Fibroblast of peridontal ligament (primary cell): ENCODE measurements at regions not wholly inside any gene's neighbourhood (a gene's known extent, or its start where the extent isn't known, plus 50 kb on each side); places are given as distances from the start of the nearest gene placed in this dataset.

Experiments
- DNase-seq: peaks from one replicate; pipeline ENCODE4 v3.0.0-alpha.2; 2010; ENCODE audit errors: extremely low read depth

- no peak for DNase-seq
Observed at GRCh38 chr2:215770668-215771067, 242.7 kb downstream of the MREG start.

DNA sequence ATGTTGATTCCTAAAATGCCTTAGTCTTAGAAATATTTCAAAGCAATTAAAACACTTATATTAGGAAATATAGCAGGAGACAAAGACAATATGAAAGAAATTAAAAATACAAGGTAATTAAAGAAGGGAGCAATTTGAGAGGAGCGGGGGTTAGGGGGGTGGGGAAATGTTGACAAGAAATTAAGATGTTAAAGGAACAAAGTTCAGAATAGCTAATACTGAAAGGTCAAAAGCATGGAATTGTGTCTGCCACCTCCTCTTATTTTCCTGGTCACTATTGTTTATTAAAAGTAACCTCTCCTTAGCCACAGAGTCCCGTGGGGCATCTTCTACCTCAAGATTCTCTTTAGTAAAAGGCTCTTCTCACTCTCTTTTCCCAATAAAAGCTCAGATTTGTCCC lies 244.1 kb downstream of the MREG start:
- no peak for DNase-seq

- no peak for DNase-seq
Observed at GRCh38 chr2:215767625-215768024, 245.7 kb downstream of the MREG start.

DNA sequence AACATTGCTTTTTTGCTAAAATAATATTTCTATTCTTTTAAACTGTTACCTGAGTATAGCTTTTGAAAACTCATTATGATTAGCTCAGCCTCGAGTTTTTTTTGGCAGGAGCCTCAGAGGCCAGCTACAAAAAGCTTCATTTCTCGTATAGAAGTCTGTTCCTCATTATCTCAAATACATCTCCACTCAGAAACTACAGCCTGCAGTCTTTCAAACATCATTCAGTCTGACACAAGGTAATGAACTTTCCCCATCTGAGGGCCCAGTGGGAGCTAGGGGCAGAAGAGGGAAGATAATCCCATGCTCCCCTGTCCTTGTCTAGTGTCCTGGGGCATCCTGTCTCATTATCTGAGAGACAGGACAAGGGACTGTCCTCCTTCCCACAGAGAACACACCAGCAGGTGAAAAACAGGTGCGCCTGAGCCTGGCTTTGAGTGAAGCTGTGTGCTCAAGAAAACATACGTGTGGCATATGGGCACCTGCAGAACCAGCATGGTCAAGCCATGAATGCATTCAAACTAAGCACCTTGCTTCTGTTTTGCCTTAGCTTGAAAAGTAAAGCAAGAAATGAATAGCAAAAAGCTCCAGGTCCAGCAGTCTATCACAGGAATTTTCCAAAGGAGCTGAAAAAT lies 247.5 kb downstream of the MREG start:
- DNase-seq = peak; percentile 52

GRCh38 chr2:215764441-215765048 lies 248.8 kb downstream of the MREG start:
- peak; percentile 91 for DNase-seq

DNA sequence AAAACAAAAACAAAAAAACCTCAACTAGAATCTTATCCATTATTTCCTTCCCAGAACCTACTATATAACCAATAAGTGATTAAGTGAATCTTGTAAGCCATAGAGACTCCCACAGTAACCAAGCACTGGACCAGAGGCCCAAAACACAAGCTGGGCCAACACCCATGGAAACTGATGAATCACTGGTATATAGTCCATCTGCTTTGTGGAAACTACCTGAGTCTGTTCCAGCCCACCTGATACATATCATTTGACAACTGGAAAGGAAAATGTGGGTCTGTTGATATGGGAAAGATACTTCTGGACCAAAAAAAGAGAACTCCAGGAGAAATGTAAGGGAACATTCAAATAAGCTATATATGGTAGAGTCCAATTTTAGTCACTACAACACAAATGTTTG lies 252.8 kb downstream of the MREG start:
- no peak for DNase-seq

- no peak for DNase-seq
Observed at GRCh38 chr2:215760091-215760490, 253.3 kb downstream of the MREG start.

DNA sequence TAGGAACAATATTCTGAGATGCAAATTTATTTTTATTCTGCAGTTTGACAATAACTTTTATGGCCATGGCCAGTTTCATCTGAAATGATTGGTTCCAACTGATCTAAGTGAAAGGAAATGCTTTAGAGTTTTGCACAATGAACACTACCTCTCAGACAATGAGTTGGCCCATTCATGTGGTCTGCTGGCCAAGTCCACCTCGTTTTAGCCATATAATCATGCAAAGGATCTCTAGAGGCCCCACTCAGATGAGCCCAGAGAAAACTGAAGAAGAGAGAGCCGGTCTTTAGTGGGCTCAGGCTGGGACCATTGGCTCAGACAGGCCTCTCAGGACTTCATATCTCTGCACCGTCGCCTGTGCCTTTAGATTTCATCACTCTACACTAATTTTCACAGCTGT lies 254.7 kb downstream of the MREG start:
- no peak for DNase-seq

GRCh38 chr2:215756346-215756730 lies 257.0 kb downstream of the MREG start:
- DNase-seq = no peak

DNA sequence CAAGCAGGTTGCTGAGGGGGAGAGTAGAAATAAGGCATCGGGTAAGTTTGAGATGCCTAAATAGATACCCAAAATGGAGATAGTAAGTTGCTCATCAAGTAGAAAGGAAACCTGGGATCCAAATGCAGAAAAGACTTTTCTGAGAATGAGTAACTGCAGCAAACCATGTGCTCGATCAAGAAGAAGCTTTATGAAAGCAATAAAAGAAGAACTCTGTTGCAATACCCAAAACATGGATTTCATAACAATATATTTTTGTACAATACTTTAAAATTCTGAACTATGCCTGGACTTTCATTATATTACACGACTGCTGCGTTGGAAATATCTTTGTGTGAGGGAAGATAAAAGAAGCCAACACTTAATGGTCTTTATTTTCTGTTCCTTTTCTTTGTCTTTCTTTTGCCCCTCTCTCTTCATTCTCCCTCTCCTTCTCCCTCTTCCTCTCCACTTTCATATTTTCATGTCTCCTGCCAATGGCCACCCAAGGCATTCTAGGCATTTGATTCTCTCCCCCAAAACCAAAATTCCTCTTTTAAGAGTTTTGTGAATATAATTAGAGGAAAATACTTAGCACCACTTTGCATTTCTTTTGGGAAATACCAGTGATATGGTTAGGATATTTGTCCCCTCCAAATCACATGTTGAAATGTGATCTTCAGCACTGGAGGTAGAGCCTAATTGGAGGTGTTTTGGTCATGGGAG lies 257.6 kb downstream of the MREG start:
- DNase-seq = peak; percentile 60

DNA sequence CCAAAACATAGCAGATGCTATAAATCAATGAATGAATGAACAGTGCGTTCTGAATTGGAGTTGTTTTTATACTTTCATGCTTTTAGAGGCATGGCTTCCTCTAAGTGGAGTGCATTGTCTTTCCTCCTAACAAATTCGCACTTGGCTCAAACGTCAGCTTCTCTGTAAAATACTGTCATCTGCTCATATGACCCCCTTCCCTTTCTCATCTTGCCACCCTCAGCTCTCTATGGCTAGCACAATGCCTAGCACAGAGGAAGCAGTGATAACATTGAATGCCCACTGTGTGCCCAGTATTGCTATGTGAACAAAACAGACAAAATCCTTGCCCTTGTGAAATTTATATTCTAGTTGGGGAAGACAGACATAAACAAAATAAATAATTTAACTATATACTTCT lies 258.8 kb downstream of the MREG start:
- DNase-seq = no peak

DNA sequence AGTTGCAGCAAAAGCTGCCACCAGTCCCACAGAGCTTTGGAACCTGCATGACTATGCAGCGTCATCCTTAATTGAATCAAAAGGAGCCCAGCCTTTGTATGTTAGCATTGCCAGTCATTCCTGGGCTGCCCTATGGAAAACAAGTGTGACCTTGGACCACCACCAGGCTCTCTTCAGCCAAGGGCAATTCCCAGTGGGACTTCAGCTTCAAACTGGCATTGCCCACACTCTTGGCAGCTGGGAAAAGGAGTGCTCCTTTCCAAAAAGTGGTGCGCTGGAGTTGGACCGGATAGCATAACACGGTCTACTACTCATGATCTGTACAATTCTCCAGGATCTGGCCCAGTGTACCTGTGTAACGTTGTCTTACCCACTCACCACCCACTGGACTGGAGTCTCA lies 259.5 kb downstream of the MREG start:
- no peak for DNase-seq

GRCh38 chr2:215752991-215753390 lies 260.4 kb downstream of the MREG start:
- no peak for DNase-seq

- no peak for DNase-seq
Observed at GRCh38 chr2:215752436-215752835, 260.9 kb downstream of the MREG start.

- DNase-seq = no peak
Observed at GRCh38 chr2:215751911-215752272, 261.5 kb downstream of the MREG start.

GRCh38 chr2:215751200-215751910 lies 262.0 kb downstream of the MREG start:
- peak; percentile 92 for DNase-seq

DNA sequence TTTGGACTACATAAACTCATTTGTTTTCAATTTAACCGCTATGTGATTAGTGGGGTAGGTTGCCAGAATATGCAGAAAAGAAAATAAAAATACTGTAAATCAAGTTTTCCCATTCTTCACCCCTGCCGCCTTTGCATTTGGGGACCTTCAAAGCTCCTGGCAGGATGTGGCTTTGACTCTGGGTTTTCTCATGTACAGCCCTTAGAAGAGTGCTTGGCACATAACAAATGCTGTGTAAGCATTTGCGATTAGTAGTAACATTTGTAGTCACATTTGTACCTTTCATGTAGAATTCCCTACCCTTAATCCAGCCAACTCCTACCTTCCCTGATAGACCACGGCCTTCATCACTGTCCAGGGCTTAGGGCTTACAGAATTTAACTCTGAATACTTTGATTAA lies 262.6 kb downstream of the MREG start:
- no peak for DNase-seq

DNA sequence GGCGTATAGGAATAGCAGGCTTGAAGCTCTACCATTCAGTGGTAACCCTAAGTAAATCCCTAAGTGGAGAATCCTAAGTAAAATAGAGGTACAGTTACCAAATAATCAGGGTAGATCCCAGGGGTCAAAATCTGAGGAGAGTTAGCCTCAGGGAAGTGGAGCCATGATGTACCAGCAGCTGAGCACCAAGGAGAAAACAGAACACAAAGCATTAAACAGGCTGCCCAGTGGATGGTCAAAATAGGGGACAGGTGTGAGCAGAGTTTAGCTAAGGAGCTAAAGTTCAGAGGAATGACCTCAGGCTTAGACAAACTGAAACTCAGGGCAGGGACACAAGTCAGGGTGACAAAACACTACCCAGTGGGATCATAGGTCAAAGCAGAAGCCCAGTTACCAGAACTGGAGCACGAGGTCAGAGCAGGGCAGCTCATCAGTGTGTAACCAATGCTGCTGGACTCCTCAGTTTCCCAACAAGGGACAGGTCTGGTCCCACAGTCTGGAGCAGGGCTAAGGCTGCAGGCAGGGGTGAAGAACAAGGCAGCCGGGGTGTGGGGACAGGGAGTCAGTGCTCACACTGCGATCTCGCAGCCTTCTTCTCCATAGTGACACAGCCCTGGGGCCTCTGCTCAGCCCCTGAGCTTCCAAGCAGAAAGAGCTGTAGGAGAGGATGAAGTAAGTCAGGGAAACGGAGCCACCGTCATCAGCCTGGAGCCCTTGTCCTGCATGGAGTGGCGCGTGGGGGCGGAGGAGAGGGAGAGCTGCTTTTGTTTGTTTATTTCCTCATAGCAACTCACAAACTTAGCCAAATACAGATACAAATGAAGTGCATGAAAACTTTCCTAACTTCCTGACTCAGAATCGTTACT lies 264.0 kb downstream of the MREG start:
- DNase-seq = peak; percentile 81

GRCh38 chr2:215748446-215748845 lies 264.9 kb downstream of the MREG start:
- peak; percentile 18 for DNase-seq

DNA sequence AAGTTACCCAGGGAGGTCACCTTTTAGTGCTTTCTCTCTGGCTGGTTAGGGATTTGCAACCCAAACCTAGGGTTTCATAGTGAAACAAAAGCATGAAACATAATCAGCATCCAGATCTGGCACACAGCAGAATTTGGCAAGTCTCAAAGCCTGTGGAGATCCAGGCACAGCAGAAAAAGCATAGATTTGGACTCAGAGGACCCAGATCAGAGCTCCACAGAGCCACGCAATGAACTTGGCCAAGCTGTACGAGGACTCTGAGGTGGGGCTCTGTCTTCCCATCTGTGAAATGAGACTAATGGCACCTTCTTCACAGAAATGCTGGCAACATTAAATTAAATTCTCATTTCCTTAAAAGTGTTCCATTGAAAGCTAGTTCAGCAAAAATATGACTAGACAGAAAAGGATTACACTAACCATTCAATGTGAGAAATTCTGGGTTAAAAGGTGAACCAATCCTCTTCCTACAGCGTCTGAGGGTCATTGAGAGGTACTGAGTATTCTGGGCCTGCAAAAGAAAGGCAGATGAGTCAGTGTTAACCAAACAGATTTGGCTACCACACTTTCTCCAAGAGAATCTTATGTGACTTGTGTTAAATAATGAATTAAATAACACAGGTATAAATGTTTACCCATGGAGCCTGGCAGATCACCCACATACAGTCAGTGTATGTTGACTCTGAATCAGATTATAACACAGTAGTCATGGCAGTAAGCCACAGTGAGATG lies 266.3 kb downstream of the MREG start:
- DNase-seq = peak; percentile 19

- no peak for DNase-seq
Observed at GRCh38 chr2:215746226-215746886, 267.0 kb downstream of the MREG start.
